B cell (primary cell): ENCODE measurements at regions not wholly inside any gene's neighbourhood (a gene's known extent, or its start where the extent isn't known, plus 50 kb on each side); places are given as distances from the start of the nearest gene placed in this dataset.

Experiments used
- ATAC-seq: fragments of 200-7000 bp; cut with Tn5 transposase; one replicate; pipeline ENCODE4 v1.10.0; 2021; ENCODE audit warnings: low read depth, mild to moderate bottlenecking, moderate number of reproducible peaks, moderate library complexity
- CTCF ChIA-PET: fragments of 350-600 bp; sonication (Branson Sonifier 250); formaldehyde crosslinking; loops from one replicate; lab custom pipeline; 2021; ENCODE audit warnings: antibody characterized with exemption, inconsistent platforms; lab: Charles Lee
- POLR2A ChIA-PET: fragments of 350-600 bp; sonication (Branson Sonifier 250); formaldehyde crosslinking; loops from one replicate; lab custom pipeline; 2021; ENCODE audit warnings: antibody characterized with exemption; lab: Charles Lee
- DNase-seq: peaks from one replicate; pipeline ENCODE4 v3.0.0; 2013
- H2AFZ ChIP-seq: 2 replicates; pipeline ENCODE4 v1.6.1; 2012; ENCODE audit warnings: mild to moderate bottlenecking, low read depth, low read length; ENCODE audit not compliant: insufficient read depth, poor library complexity, severe bottlenecking
- H3K27ac ChIP-seq, 2 donors: 1 replicate in 1 of 2; 2 replicates in 1 of 2; pipeline ENCODE4 v1.5.1; 2012 to 2013; ENCODE audit warnings: low read length in 2 of 2, mild to moderate bottlenecking in 2 of 2, moderate library complexity in 1 of 2
- H3K27me3 ChIP-seq, 4 experiments: fragments of 200-600 bp in 1 of 4; sonication (generic) in 1 of 4; replicated peaks in 1 of 4; 1 replicate in 2 of 4; 2 replicates in 2 of 4; pipeline versions ENCODE4 v1.6.1 to v1.7.0; 2013 to 2016; ENCODE audit warnings: low read length in 3 of 4, mild to moderate bottlenecking in 2 of 4, mixed read lengths in 1 of 4, moderate library complexity in 1 of 4; ENCODE audit not compliant: insufficient read depth in 4 of 4, control insufficient read depth in 3 of 4; ENCODE audit errors: control extremely low read depth in 1 of 4
- H3K36me3 ChIP-seq, 2 experiments: replicated peaks in 1 of 2; 1 replicate in 1 of 2; 2 replicates in 1 of 2; pipeline versions ENCODE4 v1.6.1 to v1.7.1; 2013; ENCODE audit warnings: low read length in 1 of 2; ENCODE audit not compliant: insufficient read depth in 2 of 2, control insufficient read depth in 1 of 2; ENCODE audit errors: control extremely low read depth in 1 of 2, extremely low read depth in 1 of 2
- H3K4me1 ChIP-seq, 2 donors: fragments of 200-600 bp in 1 of 2; sonication (generic) in 1 of 2; 1 replicate in 1 of 2; 2 replicates in 1 of 2; pipeline versions ENCODE4 v1.5.1 to v1.6.1; 2013 to 2017; ENCODE audit warnings: low read length in 2 of 2; ENCODE audit not compliant: control insufficient read depth in 2 of 2, insufficient read depth in 2 of 2
- H3K4me2 ChIP-seq: replicated peaks from 2 replicates; pipeline ENCODE3; 2012; ENCODE audit warnings: mild to moderate bottlenecking, low read depth, low read length; ENCODE audit not compliant: poor library complexity, severe bottlenecking
- H3K4me3 ChIP-seq, 5 experiments: fragments of 200-600 bp in 1 of 5; sonication (generic) in 1 of 5; 1 replicate in 3 of 5; 2 replicates in 2 of 5; pipeline versions ENCODE4 v1.5.1 to v1.7.0; 2011 to 2016; ENCODE audit warnings: low read length in 4 of 5, mild to moderate bottlenecking in 4 of 5, low read depth in 2 of 5, control low read depth in 1 of 5, moderate library complexity in 1 of 5; ENCODE audit not compliant: insufficient read depth in 1 of 5; ENCODE audit errors: control extremely low read depth in 1 of 5, extremely low read depth in 1 of 5
- H3K79me2 ChIP-seq: fragments of 200-600 bp; sonication (generic); one replicate; pipeline ENCODE4 v1.6.0; 2016; ENCODE audit warnings: low read length; ENCODE audit not compliant: control insufficient read depth, insufficient read depth
- H3K9ac ChIP-seq: fragments of 200-600 bp; sonication (generic); 2 replicates; pipeline ENCODE4 v1.6.1; 2017; ENCODE audit warnings: mild to moderate bottlenecking, low read length, moderate library complexity
- H3K9me3 ChIP-seq, 3 donors: one replicate each; pipeline versions ENCODE4 v1.6.1 to v1.7.1; 2013; ENCODE audit warnings: low read length in 2 of 3; ENCODE audit not compliant: control insufficient read depth in 2 of 3, insufficient read depth in 1 of 3; ENCODE audit errors: control extremely low read depth in 1 of 3
- H4K20me1 ChIP-seq: 2 replicates; pipeline ENCODE4 v1.6.0; 2012; ENCODE audit warnings: mild to moderate bottlenecking, low read length; ENCODE audit not compliant: insufficient read depth, control insufficient read depth, poor library complexity, severe bottlenecking
- H3K27ac Mint-ChIP-seq: one replicate; pipeline ENCODE4 v1.8.0; 2021; ENCODE audit warnings: mixed read lengths
- H3K27me3 Mint-ChIP-seq: one replicate; pipeline ENCODE4 v1.8.0; 2021; ENCODE audit warnings: mixed read lengths
- H3K4me1 Mint-ChIP-seq: one replicate; pipeline ENCODE4 v1.8.0; 2021; ENCODE audit warnings: mixed read lengths
- H3K4me3 Mint-ChIP-seq: one replicate; pipeline ENCODE4 v1.8.0; 2021; ENCODE audit warnings: mixed read lengths
- H3K9me3 Mint-ChIP-seq: one replicate; pipeline ENCODE4 v1.8.0; 2022; ENCODE audit warnings: mixed read lengths; ENCODE audit not compliant: insufficient read depth
- EZH2 ChIP-seq: IDR thresholded peaks from 2 replicates; pipeline ENCODE4 v1.6.1; 2012; ENCODE audit warnings: borderline replicate concordance, low read depth, mild to moderate bottlenecking, moderate library complexity, low read length; ENCODE audit not compliant: insufficient read depth, poor library complexity, severe bottlenecking
- WGBS: methylation state at CpG from one replicate; pipeline ENCODE4 v1.1.5; 2013; ENCODE audit warnings: missing lambda C conversion rate; ENCODE audit not compliant: insufficient coverage; 5-methylcytosine and 5-hydroxymethylcytosine counted together
- intact Hi-C: fragments of 100-400 bp; cut with micrococcal nuclease; formaldehyde crosslinking; loops from one replicate; pipeline ENCODE4 v1.10.0; 2022
- TF ChIP-seq, protein P1 (sequence below): fragments of 200-600 bp; IDR thresholded peaks from one replicate; pipeline ENCODE4 v1.8.0; 2022; ENCODE audit warnings: antibody characterized with exemption, mild to moderate bottlenecking

DNA sequence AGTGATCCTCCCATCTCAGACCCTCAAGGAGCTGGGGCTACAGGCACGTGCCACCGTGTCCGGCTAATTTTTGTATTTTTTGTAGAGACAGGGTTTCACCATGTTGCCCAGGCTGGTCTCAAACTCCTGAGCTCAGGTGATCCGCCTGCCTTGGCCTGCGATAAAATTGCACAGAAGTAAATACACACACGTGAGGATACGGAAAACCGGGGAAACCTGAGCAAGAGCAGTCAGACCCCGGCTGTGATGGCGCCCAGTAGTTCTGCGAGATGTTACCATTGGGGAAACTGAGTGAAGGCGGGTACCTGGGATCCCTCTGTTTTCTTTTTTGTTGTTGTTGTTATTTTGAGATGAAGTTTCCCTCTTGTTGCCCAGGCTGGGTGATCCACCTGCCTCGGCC is 114.9 kb downstream of the C9orf50 start:
- intact Hi-C loops = no loop called here
- H4K20me1 ChIP-seq = no peaks in the 10 kb centered on the region
- POLR2A ChIA-PET = no interaction called here
- H3K4me3 ChIP-seq = no peak overlapping the region
- H3K27me3 Mint-ChIP-seq = peaks cover 8% of the 10 kb centered on the region
- CTCF ChIA-PET = no interaction called here
- no peaks in the 10 kb centered on the region for H3K36me3 ChIP-seq
- H3K27ac Mint-ChIP-seq = peak overlapping the region; percentile 46
- no peak overlapping the region for H3K4me3 Mint-ChIP-seq
- H3K79me2 ChIP-seq = no peaks in the 10 kb centered on the region
- no peak for DNase-seq
- peaks cover 2% of the 10 kb centered on the region for H3K4me1 Mint-ChIP-seq
- WGBS = 97% methylated on average over 11 of the region's 13 CpGs
- H3K27ac ChIP-seq = no peak overlapping the region
- no peak for ATAC-seq
- H3K4me1 ChIP-seq = no peaks in the 10 kb centered on the region
- H3K9ac ChIP-seq = no peak overlapping the region
- H2AFZ ChIP-seq = no peak overlapping the region
- TF ChIP-seq EZH2 = no peak
- TF ChIP-seq, protein P1, sequence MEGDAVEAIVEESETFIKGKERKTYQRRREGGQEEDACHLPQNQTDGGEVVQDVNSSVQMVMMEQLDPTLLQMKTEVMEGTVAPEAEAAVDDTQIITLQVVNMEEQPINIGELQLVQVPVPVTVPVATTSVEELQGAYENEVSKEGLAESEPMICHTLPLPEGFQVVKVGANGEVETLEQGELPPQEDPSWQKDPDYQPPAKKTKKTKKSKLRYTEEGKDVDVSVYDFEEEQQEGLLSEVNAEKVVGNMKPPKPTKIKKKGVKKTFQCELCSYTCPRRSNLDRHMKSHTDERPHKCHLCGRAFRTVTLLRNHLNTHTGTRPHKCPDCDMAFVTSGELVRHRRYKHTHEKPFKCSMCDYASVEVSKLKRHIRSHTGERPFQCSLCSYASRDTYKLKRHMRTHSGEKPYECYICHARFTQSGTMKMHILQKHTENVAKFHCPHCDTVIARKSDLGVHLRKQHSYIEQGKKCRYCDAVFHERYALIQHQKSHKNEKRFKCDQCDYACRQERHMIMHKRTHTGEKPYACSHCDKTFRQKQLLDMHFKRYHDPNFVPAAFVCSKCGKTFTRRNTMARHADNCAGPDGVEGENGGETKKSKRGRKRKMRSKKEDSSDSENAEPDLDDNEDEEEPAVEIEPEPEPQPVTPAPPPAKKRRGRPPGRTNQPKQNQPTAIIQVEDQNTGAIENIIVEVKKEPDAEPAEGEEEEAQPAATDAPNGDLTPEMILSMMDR = no peak
- H3K9me3 Mint-ChIP-seq = no peaks in the 10 kb centered on the region
- peaks cover 0 to 4% (median 0%) of the 10 kb centered on the region in 4 experiments for H3K27me3 ChIP-seq
- H3K4me2 ChIP-seq = no peak overlapping the region
- no peaks in the 10 kb centered on the region for H3K9me3 ChIP-seq

DNA sequence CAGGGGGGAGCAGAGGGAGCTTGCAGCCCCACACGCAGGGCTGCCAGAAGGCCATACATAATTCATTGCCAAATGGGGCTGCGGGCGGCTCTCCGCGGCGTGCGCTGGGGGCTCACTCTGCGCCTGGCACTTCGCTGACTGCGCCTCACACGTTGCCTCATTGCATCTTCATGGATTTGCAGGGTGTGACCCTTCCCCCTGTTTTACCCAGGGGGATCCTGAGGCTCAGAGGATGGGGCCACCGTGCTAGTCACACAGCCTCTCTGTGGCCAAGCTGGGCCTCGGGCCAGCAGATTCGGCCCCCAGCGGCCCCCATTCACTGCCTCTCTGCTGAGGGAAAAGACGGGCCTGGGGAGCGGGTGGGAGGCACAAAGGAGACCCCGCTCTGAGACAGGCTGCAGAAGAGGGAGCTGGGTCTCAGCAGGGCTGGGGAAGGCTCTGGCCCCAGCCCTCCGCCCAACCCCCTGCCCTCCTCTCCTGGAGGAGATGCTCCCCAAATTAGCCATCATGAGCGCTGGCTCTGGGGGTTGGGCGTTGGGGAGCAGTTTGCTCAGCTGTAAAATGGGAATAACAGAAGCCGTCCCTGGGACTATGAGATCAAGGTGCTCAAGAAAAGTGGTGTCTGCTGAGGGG is 115.5 kb downstream of the C9orf50 start:
- TF ChIP-seq, protein P1 = no peak
- no peak for TF ChIP-seq EZH2
- Histone ChIP-seq H3K36me3 (no peaks in the 10 kb centered on the region), H3K4me1 (no peaks in the 10 kb centered on the region), H3K27me3 (peaks cover 0 to 4% (median 0%) of the 10 kb centered on the region in 4 experiments), H3K27ac (no peak overlapping the region), H3K4me2 (no peak overlapping the region), H4K20me1 (no peaks in the 10 kb centered on the region), H3K4me3 (no peak overlapping the region), H3K9me3 (no peaks in the 10 kb centered on the region), H2AFZ (no peak overlapping the region), H3K9ac (no peak overlapping the region), H3K79me2 (no peaks in the 10 kb centered on the region)
- no peak for DNase-seq
- Mint-ChIP-seq H3K9me3 (no peaks in the 10 kb centered on the region), H3K27ac (no peak overlapping the region), H3K27me3 (peaks cover 3% of the 10 kb centered on the region), H3K4me1 (peaks cover 2% of the 10 kb centered on the region), H3K4me3 (no peak overlapping the region)
- POLR2A ChIA-PET = no interaction called here
- intact Hi-C loops = no loop called here
- WGBS = 93% methylated on average over 21 of the region's 22 CpGs
- no peak for ATAC-seq
- CTCF ChIA-PET = no interaction called here
